ENCODE measurements at regions not wholly inside any gene's neighbourhood (a gene's known extent, or its start where the extent isn't known, plus 50 kb on each side); places are given as distances from the start of the nearest gene placed in this dataset.

- dilution Hi-C loops (cut with MboI; ENCODE audit: extremely low pct_ligation_motif_present, low sequenced_read_pairs) (no loop called here), intact Hi-C loops (cut with micrococcal nuclease) (no loop called here)
- Histone ChIP-seq H3K4me1 (ENCODE audit: control insufficient read depth, extremely low read depth, insufficient read depth, low read length) (no peaks in the 10 kb centered on the region), H3K79me2 (ENCODE audit: control insufficient read depth, insufficient read depth, low read length) (no peaks in the 10 kb centered on the region), H3K4me3 (replicated peaks in 1 of 3; ENCODE audit: insufficient read depth in 1 of 3, low read depth in 1 of 3, low read length in 3 of 3) (no peak overlapping the region), H3K9me1 (replicated peaks; ENCODE audit: control insufficient read depth, extremely low read depth, insufficient read depth, low read length) (no peaks in the 10 kb centered on the region), H2AFZ (ENCODE audit: low read depth, low read length) (no peak overlapping the region), H3K4me2 (ENCODE audit: insufficient read depth, low read length) (no peak overlapping the region), H3K36me3 (ENCODE audit: control insufficient read depth in 2 of 2, extremely low read depth in 1 of 2, insufficient read depth in 2 of 2, low read length in 2 of 2) (no peaks in the 10 kb centered on the region), H4K20me1 (replicated peaks; ENCODE audit: control insufficient read depth, extremely low read depth, insufficient read depth, low read length) (no peaks in the 10 kb centered on the region), H3K27me3 (ENCODE audit: control insufficient read depth in 2 of 2, insufficient read depth in 2 of 2, low read length in 2 of 2) (no peaks in the 10 kb centered on the region), H3K9ac (replicated peaks; ENCODE audit: extremely low read depth, insufficient read depth, low read length) (no peak overlapping the region), H3K9me3 (replicated peaks; ENCODE audit: control insufficient read depth, insufficient read depth, low read length) (no peaks in the 10 kb centered on the region), H3K27ac (ENCODE audit: insufficient read depth, low read depth, low read length) (no peak overlapping the region)
- FAIRE-seq (no peak), DNase-seq (ENCODE audit: low read depth, low spot score) (no peak)
- CTCF ChIA-PET = no interaction called here
- TF ChIP-seq MYC (IDR thresholded peaks at IDR 0.05; ENCODE audit: low read depth, low read length) (no peak), POLR2AphosphoS5 (IDR thresholded peaks at IDR 0.05; ENCODE audit: insufficient read depth, low read depth, low read length) (no peak), FOS (IDR thresholded peaks at IDR 0.05; ENCODE audit: borderline replicate concordance, insufficient read depth, low read length) (no peak), POLR2A (IDR thresholded peaks at IDR 0.05; ENCODE audit: low read depth, low read length) (no peak), EZH2 (IDR thresholded peaks at IDR 0.05; ENCODE audit: borderline replicate concordance, low read depth, low read length, severe bottlenecking) (no peak), JUN (IDR thresholded peaks at IDR 0.05; ENCODE audit: borderline replicate concordance, insufficient read depth, insufficient read length, low read depth) (no peak)
- POLR2A ChIA-PET = no interaction called here
- BruUV-seq (replicated peaks) = no TSS peak
Measured at GRCh38 chr1:193545171-193545570, 358.8 kb upstream of the B3GALT2 start.

- DNase-seq (ENCODE audit: low read depth, low spot score) (no peak), FAIRE-seq (no peak)
- Histone ChIP-seq H3K27ac (ENCODE audit: insufficient read depth, low read depth, low read length) (no peak overlapping the region), H3K9ac (replicated peaks; ENCODE audit: extremely low read depth, insufficient read depth, low read length) (no peak overlapping the region), H3K9me3 (replicated peaks; ENCODE audit: control insufficient read depth, insufficient read depth, low read length) (no peaks in the 10 kb centered on the region), H3K4me2 (ENCODE audit: insufficient read depth, low read length) (no peak overlapping the region), H2AFZ (ENCODE audit: low read depth, low read length) (no peak overlapping the region), H3K27me3 (ENCODE audit: control insufficient read depth in 2 of 2, insufficient read depth in 2 of 2, low read length in 2 of 2) (no peaks in the 10 kb centered on the region), H4K20me1 (replicated peaks; ENCODE audit: control insufficient read depth, extremely low read depth, insufficient read depth, low read length) (no peaks in the 10 kb centered on the region), H3K36me3 (ENCODE audit: control insufficient read depth in 2 of 2, extremely low read depth in 1 of 2, insufficient read depth in 2 of 2, low read length in 2 of 2) (no peaks in the 10 kb centered on the region), H3K4me1 (ENCODE audit: control insufficient read depth, extremely low read depth, insufficient read depth, low read length) (no peaks in the 10 kb centered on the region), H3K4me3 (replicated peaks in 1 of 3; ENCODE audit: insufficient read depth in 1 of 3, low read depth in 1 of 3, low read length in 3 of 3) (no peak overlapping the region), H3K79me2 (ENCODE audit: control insufficient read depth, insufficient read depth, low read length) (no peaks in the 10 kb centered on the region), H3K9me1 (replicated peaks; ENCODE audit: control insufficient read depth, extremely low read depth, insufficient read depth, low read length) (no peaks in the 10 kb centered on the region)
- TF ChIP-seq MAX (IDR thresholded peaks at IDR 0.05; ENCODE audit: insufficient read depth, insufficient read length) (no peak), JUN (IDR thresholded peaks at IDR 0.05; ENCODE audit: borderline replicate concordance, insufficient read depth, insufficient read length, low read depth) (no peak), CTCF (IDR thresholded peaks at IDR 0.05; ENCODE audit: extremely low read depth in 1 of 2, insufficient read depth in 1 of 2, low read depth in 1 of 2, low read length in 2 of 2) (no peak), POLR2AphosphoS5 (IDR thresholded peaks at IDR 0.05; ENCODE audit: insufficient read depth, low read depth, low read length) (no peak), MYC (IDR thresholded peaks at IDR 0.05; ENCODE audit: low read depth, low read length) (no peak), GATA2 (IDR thresholded peaks at IDR 0.05; ENCODE audit: insufficient read depth, insufficient read length, low read depth, low read length) (no peak), POLR2A (IDR thresholded peaks at IDR 0.05; ENCODE audit: low read depth, low read length) (no peak), EZH2 (IDR thresholded peaks at IDR 0.05; ENCODE audit: borderline replicate concordance, low read depth, low read length, severe bottlenecking) (no peak), FOS (IDR thresholded peaks at IDR 0.05; ENCODE audit: borderline replicate concordance, insufficient read depth, low read length) (no peak)
- intact Hi-C loops (cut with micrococcal nuclease) (loop anchor here (1.0 kb wide), 1 partner anchor 8 kb away; no protein-coding TSS in a partner anchor), dilution Hi-C loops (cut with MboI; ENCODE audit: extremely low pct_ligation_motif_present, low sequenced_read_pairs) (no loop called here)
- no TSS peak for BruUV-seq (replicated peaks)
- ChIA-PET POLR2A (no interaction called here), CTCF (no interaction called here)
Measured at GRCh38 chr1:193543259-193543658, 356.8 kb upstream of the B3GALT2 start.
